GM20000 (cell line): ENCODE measurements at regions not wholly inside any gene's neighbourhood (a gene's known extent, or its start where the extent isn't known, plus 50 kb on each side); places are given as distances from the start of the nearest gene placed in this dataset.

Experiments used
- DNase-seq: peaks from one replicate; pipeline ENCODE4 v3.0.0; 2012; ENCODE audit warnings: low spot score
- CTCF ChIP-seq: IDR thresholded peaks from 2 replicates; pipeline ENCODE4 v1.5.1; 2012; ENCODE audit warnings: mild to moderate bottlenecking, control low read depth; ENCODE audit errors: extremely low read depth, missing control alignments

- no peak for DNase-seq
- no peak for TF ChIP-seq CTCF
These were observed 1574.2 kb upstream of the PIK3C3 start for GRCh38 chr18:40380686-40381439.

- DNase-seq, result no peak
- TF ChIP-seq CTCF, result no peak
These were observed 1579.2 kb upstream of the PIK3C3 start for GRCh38 chr18:40375837-40376236.

- no peak for DNase-seq
- TF ChIP-seq CTCF, result no peak
These were observed 1583.4 kb upstream of the PIK3C3 start for GRCh38 chr18:40371673-40372072.

GRCh38 chr18:40367576-40367975, 1587.5 kb upstream of the PIK3C3 start:
- TF ChIP-seq CTCF, result no peak
- DNase-seq, result no peak

- DNase-seq, result no peak
- no peak for TF ChIP-seq CTCF
These were observed 1588.5 kb upstream of the PIK3C3 start for GRCh38 chr18:40366521-40366920.

- TF ChIP-seq CTCF, result no peak
- no peak for DNase-seq
These were observed 1589.5 kb upstream of the PIK3C3 start for GRCh38 chr18:40365526-40365925.

GRCh38 chr18:40360558-40360957, 1594.5 kb upstream of the PIK3C3 start:
- DNase-seq, result no peak
- TF ChIP-seq CTCF, result no peak
